ENCODE measurements at regions not wholly inside any gene's neighbourhood (a gene's known extent, or its start where the extent isn't known, plus 50 kb on each side); places are given as distances from the start of the nearest gene placed in this dataset.

DNA sequence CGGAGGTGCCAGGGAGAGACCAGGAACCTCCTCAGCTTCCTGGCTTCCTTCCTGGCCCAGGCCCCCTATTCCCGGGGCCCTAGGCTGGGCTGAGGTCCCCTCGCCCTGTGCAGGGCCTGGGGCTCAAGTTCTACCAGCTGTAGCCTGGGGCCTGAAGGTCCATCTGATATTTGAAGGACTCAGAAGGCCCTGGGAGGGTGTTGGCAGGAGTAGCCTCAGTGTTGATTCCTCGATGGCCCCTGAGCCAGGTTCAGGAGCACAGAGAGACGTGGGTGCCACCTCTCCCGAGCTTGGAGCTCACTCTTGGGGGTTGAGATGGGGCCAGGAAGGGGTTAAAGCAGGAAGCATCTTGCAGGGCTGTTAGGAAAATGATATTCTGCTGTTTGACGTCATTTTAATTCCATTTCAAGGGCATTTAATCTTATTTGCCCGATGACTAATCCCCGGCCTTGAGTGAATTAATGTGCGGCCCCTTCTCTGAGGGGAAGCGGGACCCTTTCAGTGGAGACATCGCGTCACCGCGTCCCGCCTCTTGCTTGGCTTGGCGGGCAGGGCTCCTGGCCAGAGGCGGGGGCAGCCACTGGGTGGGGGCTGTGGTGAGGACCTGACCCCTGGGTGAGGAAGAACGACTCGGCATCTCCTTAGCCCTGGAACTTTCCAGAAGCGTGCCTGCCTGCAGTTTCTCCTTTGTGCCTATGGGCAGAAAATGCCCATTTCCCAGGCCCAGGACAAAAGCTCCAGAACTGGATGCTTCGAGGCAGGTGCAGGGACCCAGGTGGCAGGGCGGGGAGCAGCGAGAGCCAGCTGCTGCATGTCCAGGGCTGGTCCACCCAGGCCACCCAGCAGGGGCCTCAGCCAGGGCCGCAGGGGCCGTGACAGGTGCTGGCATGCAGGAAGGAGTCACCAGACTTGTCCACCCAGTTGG is 158.3 kb downstream of the KIF26A start:
- H3K36me3 ChIP-seq: no peaks in the 10 kb centered on the region
- peaks cover 0 to 52% (median 27%) of the 10 kb centered on the region in 7 donors for H3K27me3 ChIP-seq
- DNase-seq: peak in 1 of 2 donors; percentile 13
- intact Hi-C loops (cut with DNase I): no loop called here
- no peaks in the 10 kb centered on the region for H3K9me3 ChIP-seq
- TF ChIP-seq, protein P1, sequence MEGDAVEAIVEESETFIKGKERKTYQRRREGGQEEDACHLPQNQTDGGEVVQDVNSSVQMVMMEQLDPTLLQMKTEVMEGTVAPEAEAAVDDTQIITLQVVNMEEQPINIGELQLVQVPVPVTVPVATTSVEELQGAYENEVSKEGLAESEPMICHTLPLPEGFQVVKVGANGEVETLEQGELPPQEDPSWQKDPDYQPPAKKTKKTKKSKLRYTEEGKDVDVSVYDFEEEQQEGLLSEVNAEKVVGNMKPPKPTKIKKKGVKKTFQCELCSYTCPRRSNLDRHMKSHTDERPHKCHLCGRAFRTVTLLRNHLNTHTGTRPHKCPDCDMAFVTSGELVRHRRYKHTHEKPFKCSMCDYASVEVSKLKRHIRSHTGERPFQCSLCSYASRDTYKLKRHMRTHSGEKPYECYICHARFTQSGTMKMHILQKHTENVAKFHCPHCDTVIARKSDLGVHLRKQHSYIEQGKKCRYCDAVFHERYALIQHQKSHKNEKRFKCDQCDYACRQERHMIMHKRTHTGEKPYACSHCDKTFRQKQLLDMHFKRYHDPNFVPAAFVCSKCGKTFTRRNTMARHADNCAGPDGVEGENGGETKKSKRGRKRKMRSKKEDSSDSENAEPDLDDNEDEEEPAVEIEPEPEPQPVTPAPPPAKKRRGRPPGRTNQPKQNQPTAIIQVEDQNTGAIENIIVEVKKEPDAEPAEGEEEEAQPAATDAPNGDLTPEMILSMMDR (IDR thresholded peaks at IDR 0.05): no peak
- no peak overlapping the region for H3K4me3 ChIP-seq
- 61 to 68% methylated on average over 26 of the region's 26 CpGs for WGBS, 2 donors
- H3K27ac ChIP-seq: no peak overlapping the region
- peaks cover 0 to 15% (median 0%) of the 10 kb centered on the region in 9 donors for H3K4me1 ChIP-seq
- ATAC-seq: peak in 3 of 8 donors; percentile 16 to 28 (median 27)

DNA sequence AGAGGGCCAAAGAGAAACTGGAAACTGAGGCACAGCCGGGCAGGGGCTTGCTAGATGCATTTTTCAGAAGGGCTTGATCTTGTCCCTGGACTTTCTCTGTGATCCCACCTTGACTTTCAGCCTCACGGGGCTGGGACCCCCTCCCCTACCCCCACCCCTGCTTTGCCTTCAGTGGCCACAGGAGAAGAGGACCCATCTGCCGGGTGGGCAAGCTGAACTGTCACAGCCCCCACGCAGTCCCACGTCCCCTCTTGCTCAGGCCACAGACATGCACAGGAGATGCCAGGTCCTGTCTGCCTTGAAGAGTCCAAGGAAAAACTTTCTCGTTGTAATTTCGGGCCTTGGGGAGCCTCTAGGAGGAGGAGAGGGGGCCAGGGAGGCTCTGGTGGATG is 158.9 kb downstream of the KIF26A start:
- Histone ChIP-seq H3K36me3 (no peaks in the 10 kb centered on the region), H3K27me3 (peaks cover 0 to 45% (median 20%) of the 10 kb centered on the region in 7 donors), H3K9me3 (no peaks in the 10 kb centered on the region), H3K4me1 (peaks cover 0 to 15% (median 0%) of the 10 kb centered on the region in 9 donors), H3K4me3 (no peak overlapping the region), H3K27ac (no peak overlapping the region)
- ATAC-seq (no peak), DNase-seq (peak in 1 of 2 donors; percentile 0)
- TF ChIP-seq, protein P1 (IDR thresholded peaks at IDR 0.05): no peak
- intact Hi-C loops (cut with DNase I): no loop called here
- 84 to 85% methylated on average over 7 of the region's 7 CpGs for WGBS, 2 donors

DNA sequence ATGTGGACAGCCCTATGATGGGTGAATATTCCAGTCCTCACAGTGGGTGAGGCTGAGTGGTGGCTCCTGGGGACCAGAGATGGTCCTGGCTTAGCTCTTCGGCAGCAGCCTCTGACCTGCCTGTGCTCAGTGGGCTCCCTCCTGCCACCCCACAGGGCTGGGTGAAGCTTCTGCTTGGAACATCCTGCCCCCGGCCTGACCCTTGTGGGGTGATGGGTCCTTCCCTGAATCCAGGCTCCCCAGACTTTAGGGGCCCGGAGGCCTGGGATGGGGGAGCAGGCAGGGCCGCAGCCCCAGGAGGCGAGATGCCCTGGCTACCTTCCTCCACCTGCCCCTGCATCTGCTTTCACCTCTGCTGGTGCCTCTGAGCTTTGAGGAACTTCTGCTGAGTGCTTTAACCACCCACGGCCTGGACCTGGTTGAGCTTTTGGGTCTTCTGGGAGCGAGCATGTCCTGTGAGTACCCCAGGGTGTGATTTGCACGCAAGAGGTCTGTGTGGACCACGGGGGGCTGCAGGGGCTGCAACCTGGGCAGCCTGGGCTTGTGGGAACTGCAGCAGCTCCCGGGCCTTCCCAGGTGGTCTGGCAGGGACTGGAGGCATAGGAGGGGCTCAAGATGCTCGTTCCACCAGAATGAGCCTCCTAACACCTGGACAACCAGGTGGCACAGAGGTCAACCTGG is 159.5 kb downstream of the KIF26A start:
- DNase-seq (peak in 1 of 2 donors; percentile 7), ATAC-seq (no peak)
- TF ChIP-seq, protein P1 (IDR thresholded peaks at IDR 0.05): no peak
- H3K27ac ChIP-seq: no peak overlapping the region
- H3K4me1 ChIP-seq: peaks cover 0 to 15% (median 0%) of the 10 kb centered on the region in 9 donors
- no peak overlapping the region for H3K4me3 ChIP-seq
- intact Hi-C loops (cut with DNase I): no loop called here
- no peaks in the 10 kb centered on the region for H3K36me3 ChIP-seq
- peaks cover 0 to 40% (median 16%) of the 10 kb centered on the region in 7 donors for H3K27me3 ChIP-seq
- 91 to 93% methylated on average over 11 of the region's 11 CpGs for WGBS, 2 donors
- H3K9me3 ChIP-seq: no peaks in the 10 kb centered on the region

DNA sequence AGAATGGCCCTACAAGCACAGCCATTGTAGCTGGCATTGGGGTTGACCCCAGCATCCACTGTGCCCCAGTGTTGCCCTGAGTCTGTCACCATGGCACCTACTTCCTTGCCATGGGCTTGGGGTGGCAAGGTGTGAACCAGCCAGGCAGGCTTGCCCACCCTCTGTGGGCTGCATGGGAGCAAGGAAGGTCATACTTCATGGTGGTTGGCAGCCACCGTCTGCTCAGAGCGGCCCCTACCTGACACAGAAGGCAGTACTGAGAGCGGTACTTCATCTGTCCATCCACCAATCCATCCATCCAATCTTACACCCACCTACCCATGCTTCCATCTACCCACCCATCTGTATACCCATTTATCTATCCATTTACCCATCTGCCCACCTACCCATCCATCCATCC is 160.1 kb downstream of the KIF26A start:
- TF ChIP-seq, protein P1 (IDR thresholded peaks at IDR 0.05): no peak
- ATAC-seq: no peak
- peaks cover 0 to 34% (median 11%) of the 10 kb centered on the region in 7 donors for H3K27me3 ChIP-seq
- no peak for DNase-seq
- no peaks in the 10 kb centered on the region for H3K9me3 ChIP-seq
- no peak overlapping the region for H3K4me3 ChIP-seq
- intact Hi-C loops (cut with DNase I): no loop called here
- no peak overlapping the region for H3K27ac ChIP-seq
- H3K36me3 ChIP-seq: no peaks in the 10 kb centered on the region
- 91 to 96% methylated on average over 3 of the region's 3 CpGs for WGBS, 2 donors
- peaks cover 0 to 15% (median 0%) of the 10 kb centered on the region in 9 donors for H3K4me1 ChIP-seq

All from heart right ventricle (tissue), 16 donors.